GM23248 (cell line): ENCODE measurements at regions not wholly inside any gene's neighbourhood (a gene's known extent, or its start where the extent isn't known, plus 50 kb on each side); places are given as distances from the start of the nearest gene placed in this dataset.

Experiments used
- EZH2 ChIP-seq: fragments of 200-600 bp; sonication (generic); IDR thresholded peaks from 2 replicates; pipeline ENCODE4 v1.6.1; 2018; ENCODE audit warnings: antibody characterized with exemption, mild to moderate bottlenecking; ENCODE audit not compliant: insufficient read depth, poor library complexity, severe bottlenecking
- EZH2phosphoT487 ChIP-seq: fragments of 200-600 bp; sonication (generic); IDR thresholded peaks from 2 replicates; pipeline ENCODE4 v1.6.1; 2018; ENCODE audit warnings: antibody characterized with exemption, moderate library complexity, mild to moderate bottlenecking, low read depth; ENCODE audit not compliant: insufficient read depth

- no peak for TF ChIP-seq EZH2phosphoT487
- TF ChIP-seq EZH2: no peak
Measured at GRCh38 chr17:12257176-12257575, 236.5 kb downstream of the MAP2K4 start.
